Lung (tissue), 11 donors: ENCODE measurements at regions not wholly inside any gene's neighbourhood (a gene's known extent, or its start where the extent isn't known, plus 50 kb on each side); places are given as distances from the start of the nearest gene placed in this dataset.
A peak's percentile ranks its signal among the peaks of the same experiment; 100 is the strongest.

Source experiments
- ATAC-seq: fragments of 200-7000 bp; cut with Tn5 transposase; one replicate; pipeline ENCODE4 v1.9.1; 2020; ENCODE audit warnings: moderate number of reproducible peaks; ENCODE audit not compliant: insufficient read depth, low FRiP score
- DNase-seq, 3 donors: peaks; one replicate each; pipeline ENCODE4 v3.0.0-alpha.2; 2013 to 2017
- H3K27ac ChIP-seq, 2 donors: one replicate each; pipeline ENCODE4 v1.5.1; 2013; ENCODE audit warnings: mild to moderate bottlenecking in 2 of 2, moderate library complexity in 2 of 2, control low read depth in 1 of 2, inconsistent platforms in 1 of 2, low read depth in 1 of 2, low read length in 1 of 2
- H3K27me3 ChIP-seq, 3 donors: one replicate each; pipeline ENCODE4 v1.5.1; 2013; ENCODE audit warnings: low read length in 2 of 3; ENCODE audit not compliant: control insufficient read depth in 3 of 3, insufficient read depth in 3 of 3
- H3K36me3 ChIP-seq, 4 donors: one replicate each; pipeline ENCODE4 v1.5.1; 2013; ENCODE audit warnings: low read length in 4 of 4, mild to moderate bottlenecking in 1 of 4, moderate library complexity in 1 of 4; ENCODE audit not compliant: control insufficient read depth in 4 of 4, insufficient read depth in 4 of 4
- H3K4me1 ChIP-seq, 5 donors: one replicate each; pipeline ENCODE4 v1.5.1; 2013; ENCODE audit warnings: low read length in 5 of 5, mild to moderate bottlenecking in 2 of 5, moderate library complexity in 1 of 5; ENCODE audit not compliant: control insufficient read depth in 5 of 5, insufficient read depth in 5 of 5
- H3K4me3 ChIP-seq: one replicate; pipeline ENCODE4 v1.5.1; 2013; ENCODE audit warnings: mild to moderate bottlenecking, control low read depth, moderate library complexity
- H3K9ac ChIP-seq, 2 donors: one replicate each; pipeline ENCODE4 v1.5.1; 2013; ENCODE audit warnings: low read length in 2 of 2, control low read depth in 1 of 2; ENCODE audit not compliant: insufficient read depth in 1 of 2
- H3K9me3 ChIP-seq, 4 donors: one replicate each; pipeline ENCODE4 v1.5.1; 2013; ENCODE audit warnings: low read length in 3 of 4, mild to moderate bottlenecking in 1 of 4, moderate library complexity in 1 of 4; ENCODE audit not compliant: control insufficient read depth in 4 of 4, insufficient read depth in 3 of 4
- CTCF ChIP-seq: IDR thresholded peaks from 2 replicates; pipeline ENCODE4 v1.5.1; 2012; ENCODE audit warnings: mild to moderate bottlenecking; ENCODE audit errors: control extremely low read depth, extremely low read depth
- WGBS, 2 donors: extraction: QIAGEN DNeasy Blood & Tissue Kit; methylation state at CpG; one replicate each; pipeline ENCODE4 v1.1.7; 2013; 5-methylcytosine and 5-hydroxymethylcytosine counted together
- donor health status: control.
- donor health status: control.
- donor health status: Bipolar disorder and iron deficiency.
- donor health status: healthy.
- donor health status: DM: yes; HTN: yes; CAD: no.

GRCh38 chr10:28754930-28755718 lies 77.8 kb downstream of the BAMBI start:
- H3K36me3 ChIP-seq: no peaks in the 10 kb centered on the region
- H3K9me3 ChIP-seq: peaks cover 0 to 1% (median 0%) of the 10 kb centered on the region in 4 donors
- ATAC-seq (no peak), DNase-seq (no peak)
- H3K4me1 ChIP-seq: peaks cover 0 to 4% (median 0%) of the 10 kb centered on the region in 5 donors
- WGBS, 2 donors: 76 to 77% methylated on average over 3 of the region's 3 CpGs
- H3K27me3 ChIP-seq: no peaks in the 10 kb centered on the region
- no peak overlapping the region for H3K9ac ChIP-seq
- no peak overlapping the region for H3K4me3 ChIP-seq
- no peak overlapping the region for H3K27ac ChIP-seq
- no peak for TF ChIP-seq CTCF

- Histone ChIP-seq H3K9me3 (no peaks in the 10 kb centered on the region), H3K27me3 (no peaks in the 10 kb centered on the region), H3K27ac (no peak overlapping the region), H3K36me3 (no peaks in the 10 kb centered on the region), H3K4me1 (peaks cover 0 to 15% (median 8%) of the 10 kb centered on the region in 5 donors), H3K9ac (no peak overlapping the region), H3K4me3 (no peak overlapping the region)
- TF ChIP-seq CTCF: no peak
- peak; percentile 51 to 64 (median 59) for DNase-seq
- WGBS, 2 donors: 63 to 76% methylated on average over 5 of the region's 5 CpGs
- no peak for ATAC-seq
Measured at GRCh38 chr10:28761084-28761846, 83.9 kb downstream of the BAMBI start.

- no peak overlapping the region for H3K27ac ChIP-seq
- DNase-seq (no peak), ATAC-seq (no peak)
- H3K4me3 ChIP-seq: no peak overlapping the region
- 74 to 76% methylated on average over 7 of the region's 7 CpGs for WGBS, 2 donors
- no peak overlapping the region for H3K9ac ChIP-seq
- no peaks in the 10 kb centered on the region for H3K36me3 ChIP-seq
- no peak for TF ChIP-seq CTCF
- peaks cover 0 to 24% (median 17%) of the 10 kb centered on the region in 5 donors for H3K4me1 ChIP-seq
- H3K27me3 ChIP-seq: no peaks in the 10 kb centered on the region
- H3K9me3 ChIP-seq: no peaks in the 10 kb centered on the region
Measured at GRCh38 chr10:28763471-28764170, 86.3 kb downstream of the BAMBI start.
